ENCODE measurements at regions not wholly inside any gene's neighbourhood (a gene's known extent, or its start where the extent isn't known, plus 50 kb on each side); places are given as distances from the start of the nearest gene placed in this dataset.

DNA sequence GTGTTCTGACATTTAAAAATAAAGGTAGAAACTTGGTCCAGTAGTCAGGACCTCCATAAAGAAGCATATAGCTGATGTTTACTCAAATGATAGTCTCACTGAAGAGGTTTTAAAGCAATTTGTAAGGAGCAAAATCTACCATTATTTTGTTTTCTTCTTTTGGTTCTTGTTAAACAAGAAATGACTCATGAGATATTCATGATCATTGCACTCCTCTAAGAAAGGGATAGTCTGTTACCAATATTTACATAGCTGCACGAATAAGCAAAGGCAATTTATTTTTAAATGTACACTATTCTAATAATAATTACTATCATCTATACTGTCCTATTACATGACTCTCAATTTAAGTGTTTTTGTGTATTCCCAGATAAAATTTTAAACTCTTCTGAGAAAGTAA lies 397.9 kb downstream of the FAM47B start:
- Histone ChIP-seq H3K9ac (ENCODE audit: insufficient read depth, low read depth, low read length) (no peak overlapping the region), H3K27ac (ENCODE audit: extremely low read length, insufficient read depth, low read length) (no peak overlapping the region), H3K4me3 (replicated peaks in 1 of 3; ENCODE audit: insufficient read depth in 1 of 3, low read depth in 2 of 3, low read length in 3 of 3) (no peak overlapping the region), H3K36me3 (replicated peaks in 1 of 2; ENCODE audit: control insufficient read depth in 1 of 2, insufficient read depth in 2 of 2, low read length in 2 of 2) (no peaks in the 10 kb centered on the region), H3K27me3 (ENCODE audit: control insufficient read depth in 1 of 2, insufficient read depth in 2 of 2, low read length in 2 of 2) (no peaks in the 10 kb centered on the region), H4K20me1 (ENCODE audit: insufficient read depth, low read length) (no peaks in the 10 kb centered on the region), H3K9me3 (ENCODE audit: low read length) (no peaks in the 10 kb centered on the region), H3K79me2 (ENCODE audit: insufficient read depth, low read length) (no peaks in the 10 kb centered on the region), H3K4me2 (ENCODE audit: low read depth, low read length) (no peak overlapping the region), H2AFZ (ENCODE audit: low read length) (no peak overlapping the region), H3K4me1 (ENCODE audit: insufficient read depth, low read length) (no peaks in the 10 kb centered on the region)
- no TSS peak for BruUV-seq (replicated peaks)
- TF ChIP-seq NPAS2 (CRISPR knock-in tag; IDR thresholded peaks at IDR 0.05; ENCODE audit: borderline replicate concordance), result no peak
- no peak for TF ChIP-seq ZNF558 (CRISPR knock-in tag; IDR thresholded peaks at IDR 0.05; ENCODE audit: borderline replicate concordance)
- intact Hi-C loops (cut with micrococcal nuclease; ENCODE audit: unreplicated experiment) (no loop called here), in situ Hi-C loops (cut with HindIII; ENCODE audit: extremely low pct_ligation_motif_present, low pct_unique_long_range_greater_than_20kb) (no loop called here)
- 6% methylated on average over 1 of the region's 1 CpG for WGBS (ENCODE audit: low lambda C conversion rate)
- CTCF ChIA-PET (ENCODE audit: low intra/inter-chr PET ratio, low total read pairs), result no interaction called here
- POLR2A ChIA-PET, result no interaction called here
- ATAC-seq, result no peak
- no peak for DNase-seq (ENCODE audit: low spot score)
- no peak for FAIRE-seq

DNA sequence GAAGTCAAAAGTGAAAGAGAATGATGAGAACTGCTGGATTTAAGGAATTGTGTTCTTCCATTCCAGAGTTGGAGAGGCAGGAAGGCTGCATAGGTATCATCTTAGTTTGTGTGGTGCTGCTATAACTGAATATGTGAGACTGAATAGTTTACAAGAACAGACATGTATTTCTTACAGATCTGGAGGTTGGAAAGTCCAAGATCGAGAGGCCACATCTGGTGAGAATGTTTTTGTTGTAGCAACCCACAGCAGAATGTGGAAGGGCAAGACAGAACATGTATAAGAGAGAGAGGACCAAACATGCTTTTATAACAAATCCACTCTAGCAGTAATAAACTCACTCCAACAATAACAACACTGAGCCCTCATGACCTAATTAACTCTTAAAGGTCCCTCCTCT lies 408.6 kb downstream of the FAM47B start:
- H4K20me1 ChIP-seq (ENCODE audit: insufficient read depth, low read length), result no peaks in the 10 kb centered on the region
- H3K27me3 ChIP-seq (ENCODE audit: control insufficient read depth in 1 of 2, insufficient read depth in 2 of 2, low read length in 2 of 2), result no peaks in the 10 kb centered on the region
- H3K27ac ChIP-seq (ENCODE audit: extremely low read length, insufficient read depth, low read length), result no peak overlapping the region
- H3K9me3 ChIP-seq (ENCODE audit: low read length), result no peaks in the 10 kb centered on the region; the same call in 1 of the 2 replicates
- intact Hi-C loops (cut with micrococcal nuclease; ENCODE audit: unreplicated experiment), result no loop called here
- CTCF ChIA-PET (ENCODE audit: low intra/inter-chr PET ratio, low total read pairs), result no interaction called here
- no peak overlapping the region for H3K4me3 ChIP-seq (replicated peaks in 1 of 3; ENCODE audit: insufficient read depth in 1 of 3, low read depth in 2 of 3, low read length in 3 of 3)
- H3K79me2 ChIP-seq (ENCODE audit: insufficient read depth, low read length), result no peaks in the 10 kb centered on the region
- no peak overlapping the region for H3K9ac ChIP-seq (ENCODE audit: insufficient read depth, low read depth, low read length)
- H3K4me1 ChIP-seq (ENCODE audit: insufficient read depth, low read length), result no peaks in the 10 kb centered on the region
- ATAC-seq (no peak), FAIRE-seq (no peak), DNase-seq (ENCODE audit: low spot score) (no peak)
- H3K36me3 ChIP-seq (replicated peaks in 1 of 2; ENCODE audit: control insufficient read depth in 1 of 2, insufficient read depth in 2 of 2, low read length in 2 of 2), result no peaks in the 10 kb centered on the region
- WGBS (ENCODE audit: low lambda C conversion rate), result 0% methylated on average over 1 of the region's 1 CpG
- H2AFZ ChIP-seq (ENCODE audit: low read length), result no peak overlapping the region
- POLR2A ChIA-PET, result no interaction called here
- no peak for TF ChIP-seq DNMT3B (CRISPR knock-in tag; conservative IDR thresholded peaks at IDR 0.05)
- no peak for TF ChIP-seq RBM39 (IDR thresholded peaks at IDR 0.05; ENCODE audit: low read depth, low read length, poor library complexity, severe bottlenecking)
- TF ChIP-seq, protein P1, sequence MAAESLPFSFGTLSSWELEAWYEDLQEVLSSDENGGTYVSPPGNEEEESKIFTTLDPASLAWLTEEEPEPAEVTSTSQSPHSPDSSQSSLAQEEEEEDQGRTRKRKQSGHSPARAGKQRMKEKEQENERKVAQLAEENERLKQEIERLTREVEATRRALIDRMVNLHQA (CRISPR knock-in tag; IDR thresholded peaks at IDR 0.05), result no peak
- no peak overlapping the region for H3K4me2 ChIP-seq (ENCODE audit: low read depth, low read length)
- in situ Hi-C loops (cut with HindIII; ENCODE audit: extremely low pct_ligation_motif_present, low pct_unique_long_range_greater_than_20kb), result no loop called here
- BruUV-seq (replicated peaks), result no TSS peak

All from HepG2 (cell line).